ENCODE measurements at regions not wholly inside any gene's neighbourhood (a gene's known extent, or its start where the extent isn't known, plus 50 kb on each side); places are given as distances from the start of the nearest gene placed in this dataset.
"Not testable (repeated sequence)": the region's sequence is repeated elsewhere in the genome, so short reads cannot be mapped to it uniquely, and the experiment has no call there.

GRCh38 chr9:90702441-90702955 is 59.9 kb upstream of the DIRAS2 start:
- H3K36me3 ChIP-seq (ENCODE audit: low read depth), result no peaks in the 10 kb centered on the region
- H3K4me1 ChIP-seq (ENCODE audit: low read depth), result no peaks in the 10 kb centered on the region
- no peak overlapping the region for H3K4me3 ChIP-seq
- DNase-seq, result no peak
- TF ChIP-seq CTCF (IDR thresholded peaks at IDR 0.05), result no peak
- no peaks in the 10 kb centered on the region for H3K9me3 ChIP-seq
- ATAC-seq, result no peak
- intact Hi-C loops (cut with DNase I, micrococcal nuclease), result no loop called here

- intact Hi-C loops (cut with DNase I, micrococcal nuclease), result no loop called here
- Histone ChIP-seq H3K9me3 (no peaks in the 10 kb centered on the region), H3K4me1 (ENCODE audit: low read depth) (no peaks in the 10 kb centered on the region), H3K4me3 (no peak overlapping the region), H3K36me3 (ENCODE audit: low read depth) (no peaks in the 10 kb centered on the region)
- no peak for ATAC-seq
- TF ChIP-seq CTCF (IDR thresholded peaks at IDR 0.05), result no peak
- no peak for DNase-seq
Observed at GRCh38 chr9:90698871-90699440, 56.3 kb upstream of the DIRAS2 start.

- TF ChIP-seq CTCF (IDR thresholded peaks at IDR 0.05), result no peak
- Histone ChIP-seq H3K9me3 (no peaks in the 10 kb centered on the region), H3K4me1 (ENCODE audit: low read depth) (no peaks in the 10 kb centered on the region), H3K36me3 (ENCODE audit: low read depth) (no peaks in the 10 kb centered on the region), H3K4me3 (no peak overlapping the region)
- ATAC-seq (no peak), DNase-seq (no peak)
- intact Hi-C loops (cut with DNase I, micrococcal nuclease), result no loop called here
Observed at GRCh38 chr9:90697808-90698207, 55.2 kb upstream of the DIRAS2 start.

- H3K4me3 ChIP-seq; H3K4me1 ChIP-seq (ENCODE audit: low read depth); ATAC-seq; H3K36me3 ChIP-seq (ENCODE audit: low read depth); DNase-seq; H3K9me3 ChIP-seq; intact Hi-C loops (cut with DNase I, micrococcal nuclease): not testable (repeated sequence)
Observed at GRCh38 chr9:90694187-90694586, 51.6 kb upstream of the DIRAS2 start.

Data from mucosa of descending colon (tissue), 3 donors.